ENCODE measurements at regions not wholly inside any gene's neighbourhood (a gene's known extent, or its start where the extent isn't known, plus 50 kb on each side); places are given as distances from the start of the nearest gene placed in this dataset.

DNA sequence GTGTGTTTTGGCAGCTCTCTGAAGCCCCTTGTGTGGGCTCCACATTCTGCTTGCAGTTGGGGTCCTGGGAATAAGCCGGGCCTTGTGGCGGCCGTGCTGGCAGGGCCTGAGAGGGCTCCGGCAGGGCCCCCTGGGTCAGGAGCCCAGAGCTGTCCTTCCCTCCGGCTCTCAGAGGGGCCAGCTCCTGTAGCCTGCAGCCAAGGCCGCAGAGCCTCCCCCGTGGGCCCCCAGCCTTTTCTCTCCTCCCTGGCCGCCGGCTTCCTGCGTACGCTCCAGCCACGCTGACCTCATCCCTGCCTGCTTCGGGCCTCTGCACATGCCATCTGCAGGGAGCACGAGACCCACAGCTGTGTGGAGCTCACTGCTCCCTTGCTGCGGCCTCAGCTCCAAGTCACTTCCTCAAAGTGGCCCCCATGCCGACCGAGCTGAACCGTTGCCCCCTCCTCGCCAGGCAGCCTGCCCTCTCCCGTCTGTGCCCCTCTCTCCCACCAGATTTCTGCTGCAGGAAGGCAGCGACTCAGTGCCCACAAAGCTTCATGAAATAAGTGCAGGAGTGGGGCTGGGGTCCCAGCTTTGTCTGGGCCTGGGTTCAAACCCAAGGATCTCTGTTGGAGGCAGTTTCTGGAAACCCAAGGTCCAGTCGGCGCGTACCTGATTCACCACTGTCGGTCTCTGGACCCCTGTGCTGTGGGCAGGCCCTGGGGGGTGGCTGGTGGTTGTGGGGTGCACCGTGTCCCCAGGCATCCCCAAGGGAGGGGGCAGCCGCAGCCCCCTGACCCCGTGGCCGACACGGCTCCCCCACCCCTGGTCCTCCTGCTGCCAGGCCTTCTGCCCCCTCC is 57.1 kb upstream of the NKX1-1 start:
- no peak overlapping the region for H2AFZ ChIP-seq (ENCODE audit: low read depth, low read length)
- H3K27me3 ChIP-seq (ENCODE audit: control insufficient read depth in 2 of 2, insufficient read depth in 2 of 2, low read length in 2 of 2): peaks cover 7 to 12% of the 10 kb centered on the region in 2 experiments
- H3K36me3 ChIP-seq (ENCODE audit: control insufficient read depth in 2 of 2, extremely low read depth in 1 of 2, insufficient read depth in 2 of 2, low read length in 2 of 2): no peaks in the 10 kb centered on the region
- no peaks in the 10 kb centered on the region for H3K4me1 ChIP-seq (ENCODE audit: control insufficient read depth, extremely low read depth, insufficient read depth, low read length)
- H3K79me2 ChIP-seq (ENCODE audit: control insufficient read depth, insufficient read depth, low read length): no peaks in the 10 kb centered on the region
- BruUV-seq (replicated peaks): no TSS peak
- H3K9me3 ChIP-seq (replicated peaks; ENCODE audit: control insufficient read depth, insufficient read depth, low read length): no peaks in the 10 kb centered on the region
- no peak overlapping the region for H3K9ac ChIP-seq (replicated peaks; ENCODE audit: extremely low read depth, insufficient read depth, low read length)
- ChIA-PET CTCF (no interaction called here), POLR2A (no interaction called here)
- H3K9me1 ChIP-seq (replicated peaks; ENCODE audit: control insufficient read depth, extremely low read depth, insufficient read depth, low read length): no peaks in the 10 kb centered on the region
- H3K27ac ChIP-seq (ENCODE audit: insufficient read depth, low read depth, low read length): no peak overlapping the region
- dilution Hi-C loops (cut with MboI; ENCODE audit: extremely low pct_ligation_motif_present, low sequenced_read_pairs): no loop called here
- no peak for TF ChIP-seq GATA2 (IDR thresholded peaks at IDR 0.05; ENCODE audit: insufficient read depth, insufficient read length, low read depth, low read length)
- TF ChIP-seq FOS (IDR thresholded peaks at IDR 0.05; ENCODE audit: borderline replicate concordance, insufficient read depth, low read length): no peak
- no peak for TF ChIP-seq EZH2 (IDR thresholded peaks at IDR 0.05; ENCODE audit: borderline replicate concordance, low read depth, low read length, severe bottlenecking)
- TF ChIP-seq, protein P1, sequence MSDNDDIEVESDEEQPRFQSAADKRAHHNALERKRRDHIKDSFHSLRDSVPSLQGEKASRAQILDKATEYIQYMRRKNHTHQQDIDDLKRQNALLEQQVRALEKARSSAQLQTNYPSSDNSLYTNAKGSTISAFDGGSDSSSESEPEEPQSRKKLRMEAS (IDR thresholded peaks at IDR 0.05; ENCODE audit: insufficient read depth, insufficient read length): no peak
- TF ChIP-seq MYC (IDR thresholded peaks at IDR 0.05; ENCODE audit: low read depth, low read length): no peak
- no peak for TF ChIP-seq POLR2A (IDR thresholded peaks at IDR 0.05; ENCODE audit: low read depth, low read length)
- TF ChIP-seq, protein P2, sequence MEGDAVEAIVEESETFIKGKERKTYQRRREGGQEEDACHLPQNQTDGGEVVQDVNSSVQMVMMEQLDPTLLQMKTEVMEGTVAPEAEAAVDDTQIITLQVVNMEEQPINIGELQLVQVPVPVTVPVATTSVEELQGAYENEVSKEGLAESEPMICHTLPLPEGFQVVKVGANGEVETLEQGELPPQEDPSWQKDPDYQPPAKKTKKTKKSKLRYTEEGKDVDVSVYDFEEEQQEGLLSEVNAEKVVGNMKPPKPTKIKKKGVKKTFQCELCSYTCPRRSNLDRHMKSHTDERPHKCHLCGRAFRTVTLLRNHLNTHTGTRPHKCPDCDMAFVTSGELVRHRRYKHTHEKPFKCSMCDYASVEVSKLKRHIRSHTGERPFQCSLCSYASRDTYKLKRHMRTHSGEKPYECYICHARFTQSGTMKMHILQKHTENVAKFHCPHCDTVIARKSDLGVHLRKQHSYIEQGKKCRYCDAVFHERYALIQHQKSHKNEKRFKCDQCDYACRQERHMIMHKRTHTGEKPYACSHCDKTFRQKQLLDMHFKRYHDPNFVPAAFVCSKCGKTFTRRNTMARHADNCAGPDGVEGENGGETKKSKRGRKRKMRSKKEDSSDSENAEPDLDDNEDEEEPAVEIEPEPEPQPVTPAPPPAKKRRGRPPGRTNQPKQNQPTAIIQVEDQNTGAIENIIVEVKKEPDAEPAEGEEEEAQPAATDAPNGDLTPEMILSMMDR (IDR thresholded peaks at IDR 0.05; ENCODE audit: extremely low read depth in 1 of 2, insufficient read depth in 1 of 2, low read depth in 1 of 2, low read length in 2 of 2): no peak
- TF ChIP-seq POLR2AphosphoS5 (IDR thresholded peaks at IDR 0.05; ENCODE audit: insufficient read depth, low read depth, low read length): no peak
- no peak for TF ChIP-seq JUN (IDR thresholded peaks at IDR 0.05; ENCODE audit: borderline replicate concordance, insufficient read depth, insufficient read length, low read depth)
- DNase-seq (ENCODE audit: low read depth, low spot score): no peak
- no peak overlapping the region for H3K4me2 ChIP-seq (ENCODE audit: insufficient read depth, low read length)
- no peak for FAIRE-seq
- intact Hi-C loops (cut with micrococcal nuclease): no loop called here
- no peak overlapping the region for H3K4me3 ChIP-seq (replicated peaks in 1 of 3; ENCODE audit: insufficient read depth in 1 of 3, low read depth in 1 of 3, low read length in 3 of 3)
- H4K20me1 ChIP-seq (replicated peaks; ENCODE audit: control insufficient read depth, extremely low read depth, insufficient read depth, low read length): no peaks in the 10 kb centered on the region

All from endothelial cell of umbilical vein (primary cell).